ENCODE measurements at regions not wholly inside any gene's neighbourhood (a gene's known extent, or its start where the extent isn't known, plus 50 kb on each side); places are given as distances from the start of the nearest gene placed in this dataset.
"Not testable (repeated sequence)": the region's sequence is repeated elsewhere in the genome, so short reads cannot be mapped to it uniquely, and the experiment has no call there.

- DNase-seq: no peak
Measured at GRCh38 chr17:73899839-73900238, 255.6 kb upstream of the SDK2 start.

- DNase-seq: no peak
Measured at GRCh38 chr17:73900516-73900915, 256.3 kb upstream of the SDK2 start.

- DNase-seq: no peak
Measured at GRCh38 chr17:73901249-73901648, 257.0 kb upstream of the SDK2 start.

GRCh38 chr17:73901661-73902415, 257.6 kb upstream of the SDK2 start:
- no peak for DNase-seq

- no peak for DNase-seq
Measured at GRCh38 chr17:73902416-73903181, 258.4 kb upstream of the SDK2 start.

- no peak for DNase-seq
Measured at GRCh38 chr17:73906896-73907870, 262.9 kb upstream of the SDK2 start.

GRCh38 chr17:73909186-73909585, 264.9 kb upstream of the SDK2 start:
- no peak for DNase-seq

- no peak for DNase-seq
Measured at GRCh38 chr17:73910206-73910605, 266.0 kb upstream of the SDK2 start.

- no peak for DNase-seq
Measured at GRCh38 chr17:73910821-73911515, 266.7 kb upstream of the SDK2 start.

GRCh38 chr17:73911726-73912372, 267.6 kb upstream of the SDK2 start:
- no peak for DNase-seq

- no peak for DNase-seq
Measured at GRCh38 chr17:73912373-73912746, 268.1 kb upstream of the SDK2 start.

- DNase-seq: no peak
Measured at GRCh38 chr17:73914536-73915274, 270.5 kb upstream of the SDK2 start.

GRCh38 chr17:73919033-73919432, 274.8 kb upstream of the SDK2 start:
- DNase-seq: not testable (repeated sequence)

GRCh38 chr17:73921306-73921705, 277.1 kb upstream of the SDK2 start:
- DNase-seq: no peak

GRCh38 chr17:73924114-73924908, 279.2 kb upstream of the RPL38 start:
- DNase-seq: no peak

GRCh38 chr17:73924909-73925186, 278.6 kb upstream of the RPL38 start:
- no peak for DNase-seq

GRCh38 chr17:73929860-73930430, 273.5 kb upstream of the RPL38 start:
- DNase-seq: no peak

GRCh38 chr17:73932216-73932749, 271.2 kb upstream of the RPL38 start:
- no peak for DNase-seq

GRCh38 chr17:73933164-73933766, 270.2 kb upstream of the RPL38 start:
- no peak for DNase-seq

GRCh38 chr17:73933871-73934270, 269.6 kb upstream of the RPL38 start:
- DNase-seq: no peak

All from activated CD4-positive, CD25-positive, alpha-beta regulatory T cell (primary cell).